ENCODE measurements at regions not wholly inside any gene's neighbourhood (a gene's known extent, or its start where the extent isn't known, plus 50 kb on each side); places are given as distances from the start of the nearest gene placed in this dataset.

DNA sequence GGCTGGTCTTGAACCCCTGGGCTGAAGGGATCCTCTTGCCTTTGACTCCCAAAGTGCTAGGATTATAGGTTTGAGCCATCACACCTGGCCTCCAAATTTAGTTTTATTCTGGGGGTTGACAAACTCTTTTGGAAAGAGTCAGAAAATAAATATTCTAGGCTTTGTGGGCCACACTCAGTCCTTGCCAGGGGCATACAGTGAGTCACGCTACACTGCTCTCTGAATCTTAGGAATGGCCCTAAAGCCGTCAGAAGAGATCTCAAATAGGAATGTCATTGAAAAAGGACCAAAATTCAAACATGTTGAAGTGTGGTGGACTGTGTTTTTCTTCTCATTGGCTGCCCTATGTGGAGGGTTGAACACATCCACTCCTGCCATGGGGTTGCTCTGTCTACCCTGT lies 127.7 kb upstream of the BASP1 start:
- Mint-ChIP-seq H3K9me3 (ENCODE audit: unreplicated experiment) (no peaks in the 10 kb centered on the region), H3K27ac (ENCODE audit: unreplicated experiment) (no peak overlapping the region), H3K4me3 (ENCODE audit: unreplicated experiment) (no peak overlapping the region), H3K27me3 (ENCODE audit: unreplicated experiment) (no peaks in the 10 kb centered on the region), H3K4me1 (ENCODE audit: low read depth, unreplicated experiment) (no peaks in the 10 kb centered on the region), H3K36me3 (ENCODE audit: unreplicated experiment) (no peaks in the 10 kb centered on the region)
- TF ChIP-seq, protein P1, sequence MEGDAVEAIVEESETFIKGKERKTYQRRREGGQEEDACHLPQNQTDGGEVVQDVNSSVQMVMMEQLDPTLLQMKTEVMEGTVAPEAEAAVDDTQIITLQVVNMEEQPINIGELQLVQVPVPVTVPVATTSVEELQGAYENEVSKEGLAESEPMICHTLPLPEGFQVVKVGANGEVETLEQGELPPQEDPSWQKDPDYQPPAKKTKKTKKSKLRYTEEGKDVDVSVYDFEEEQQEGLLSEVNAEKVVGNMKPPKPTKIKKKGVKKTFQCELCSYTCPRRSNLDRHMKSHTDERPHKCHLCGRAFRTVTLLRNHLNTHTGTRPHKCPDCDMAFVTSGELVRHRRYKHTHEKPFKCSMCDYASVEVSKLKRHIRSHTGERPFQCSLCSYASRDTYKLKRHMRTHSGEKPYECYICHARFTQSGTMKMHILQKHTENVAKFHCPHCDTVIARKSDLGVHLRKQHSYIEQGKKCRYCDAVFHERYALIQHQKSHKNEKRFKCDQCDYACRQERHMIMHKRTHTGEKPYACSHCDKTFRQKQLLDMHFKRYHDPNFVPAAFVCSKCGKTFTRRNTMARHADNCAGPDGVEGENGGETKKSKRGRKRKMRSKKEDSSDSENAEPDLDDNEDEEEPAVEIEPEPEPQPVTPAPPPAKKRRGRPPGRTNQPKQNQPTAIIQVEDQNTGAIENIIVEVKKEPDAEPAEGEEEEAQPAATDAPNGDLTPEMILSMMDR (IDR thresholded peaks at IDR 0.05; ENCODE audit: partially characterized antibody, unreplicated experiment), result no peak
- DNase-seq, result no peak

DNA sequence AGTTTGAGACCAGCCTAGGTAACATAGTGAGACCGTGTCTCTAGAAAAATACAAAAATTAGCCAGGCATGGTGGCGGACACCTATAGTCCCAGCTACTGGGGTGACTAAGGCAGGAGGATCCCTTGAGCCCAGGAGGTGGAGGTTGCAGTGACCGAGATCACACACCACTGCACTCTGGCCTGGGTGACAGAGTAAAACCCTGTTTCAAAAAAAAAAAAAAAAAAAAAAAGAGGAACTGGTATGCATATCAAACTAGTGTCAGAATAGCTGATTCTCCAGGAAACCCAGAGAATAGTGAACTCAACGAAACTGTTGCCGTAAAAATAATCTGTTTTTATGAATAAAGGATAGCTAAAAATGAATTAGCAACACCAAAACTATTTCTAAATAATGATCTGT lies 126.6 kb upstream of the BASP1 start:
- Mint-ChIP-seq H3K9me3 (ENCODE audit: unreplicated experiment) (no peaks in the 10 kb centered on the region), H3K27me3 (ENCODE audit: unreplicated experiment) (no peaks in the 10 kb centered on the region), H3K27ac (ENCODE audit: unreplicated experiment) (no peak overlapping the region), H3K36me3 (ENCODE audit: unreplicated experiment) (no peaks in the 10 kb centered on the region), H3K4me1 (ENCODE audit: low read depth, unreplicated experiment) (no peaks in the 10 kb centered on the region), H3K4me3 (ENCODE audit: unreplicated experiment) (no peak overlapping the region)
- TF ChIP-seq, protein P1 (IDR thresholded peaks at IDR 0.05; ENCODE audit: partially characterized antibody, unreplicated experiment), result no peak
- no peak for DNase-seq

DNA sequence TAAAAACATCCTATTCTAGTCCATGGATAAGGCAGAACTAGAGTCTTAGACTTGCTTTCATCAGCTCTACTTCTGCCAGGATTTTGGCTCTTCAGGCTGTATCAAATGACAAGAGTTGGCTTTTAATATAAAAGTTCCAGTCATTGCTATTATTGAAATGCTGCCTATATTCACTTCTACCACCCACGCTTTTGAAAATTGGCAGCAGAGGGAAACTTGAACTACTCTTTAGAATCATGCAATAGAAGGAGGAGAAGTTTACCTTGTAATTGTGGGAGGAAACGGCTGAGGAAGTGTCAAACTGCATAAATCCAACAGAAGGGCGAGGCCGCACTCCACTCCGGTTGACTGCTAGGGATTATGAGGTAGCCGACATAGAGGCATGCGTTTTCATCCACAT lies 122.6 kb upstream of the BASP1 start:
- TF ChIP-seq, protein P1 (IDR thresholded peaks at IDR 0.05; ENCODE audit: partially characterized antibody, unreplicated experiment), result no peak
- Mint-ChIP-seq H3K27ac (ENCODE audit: unreplicated experiment) (no peak overlapping the region), H3K27me3 (ENCODE audit: unreplicated experiment) (no peaks in the 10 kb centered on the region), H3K4me1 (ENCODE audit: low read depth, unreplicated experiment) (no peaks in the 10 kb centered on the region), H3K9me3 (ENCODE audit: unreplicated experiment) (no peaks in the 10 kb centered on the region), H3K36me3 (ENCODE audit: unreplicated experiment) (no peaks in the 10 kb centered on the region), H3K4me3 (ENCODE audit: unreplicated experiment) (no peak overlapping the region)
- no peak for DNase-seq

DNA sequence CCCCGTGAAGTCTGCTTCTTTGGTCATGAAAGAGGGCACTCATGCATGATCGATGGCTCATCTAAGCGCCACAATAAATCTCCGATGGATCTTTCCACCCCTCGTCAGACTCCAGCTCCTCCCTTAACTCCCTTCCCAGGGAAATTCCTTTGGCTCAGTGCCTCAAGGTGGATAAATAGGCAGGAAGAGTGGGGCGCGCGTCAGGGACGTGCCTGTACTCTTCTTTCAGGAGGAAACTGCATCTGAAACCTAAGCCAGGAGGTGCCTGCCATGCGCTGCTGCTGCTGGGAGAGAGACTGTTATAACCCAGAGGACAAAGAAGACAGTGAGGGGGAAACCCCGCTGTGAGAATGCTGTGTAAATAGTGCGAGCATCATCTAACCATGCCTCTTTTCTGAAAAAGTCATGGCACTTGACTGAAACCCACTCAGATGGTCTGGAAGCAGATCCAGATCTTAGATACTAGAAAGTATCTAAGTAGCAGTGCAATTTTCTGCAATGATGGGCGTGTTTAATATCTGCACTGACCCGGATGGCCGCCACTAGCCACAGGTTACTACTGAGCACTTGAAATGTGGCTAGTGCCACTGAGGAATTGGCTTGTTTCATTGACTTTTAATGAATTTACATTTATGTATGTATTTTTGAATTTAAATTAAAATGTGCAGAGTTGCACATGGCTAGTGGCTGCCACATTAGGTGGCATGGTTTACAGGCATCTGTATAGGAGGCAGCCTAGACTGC lies 120.3 kb upstream of the BASP1 start:
- no peaks in the 10 kb centered on the region for H3K4me1 Mint-ChIP-seq (ENCODE audit: low read depth, unreplicated experiment)
- H3K27ac Mint-ChIP-seq (ENCODE audit: unreplicated experiment), result no peak overlapping the region
- TF ChIP-seq, protein P1 (IDR thresholded peaks at IDR 0.05; ENCODE audit: partially characterized antibody, unreplicated experiment), result no peak
- no peak for DNase-seq
- no peak overlapping the region for H3K4me3 Mint-ChIP-seq (ENCODE audit: unreplicated experiment)
- H3K27me3 Mint-ChIP-seq (ENCODE audit: unreplicated experiment), result no peaks in the 10 kb centered on the region
- H3K36me3 Mint-ChIP-seq (ENCODE audit: unreplicated experiment), result no peaks in the 10 kb centered on the region
- H3K9me3 Mint-ChIP-seq (ENCODE audit: unreplicated experiment), result no peaks in the 10 kb centered on the region

- no peak for DNase-seq
- no peaks in the 10 kb centered on the region for H3K27me3 Mint-ChIP-seq (ENCODE audit: unreplicated experiment)
- H3K27ac Mint-ChIP-seq (ENCODE audit: unreplicated experiment), result no peak overlapping the region
- TF ChIP-seq, protein P1 (IDR thresholded peaks at IDR 0.05; ENCODE audit: partially characterized antibody, unreplicated experiment), result no peak
- no peaks in the 10 kb centered on the region for H3K4me1 Mint-ChIP-seq (ENCODE audit: low read depth, unreplicated experiment)
- H3K4me3 Mint-ChIP-seq (ENCODE audit: unreplicated experiment), result no peak overlapping the region
- H3K9me3 Mint-ChIP-seq (ENCODE audit: unreplicated experiment), result no peaks in the 10 kb centered on the region
- H3K36me3 Mint-ChIP-seq (ENCODE audit: unreplicated experiment), result no peaks in the 10 kb centered on the region
Observed at GRCh38 chr5:17099946-17100345, 117.5 kb upstream of the BASP1 start.

Data from glutamatergic neuron (in vitro differentiated cells).